ENCODE measurements at regions not wholly inside any gene's neighbourhood (a gene's known extent, or its start where the extent isn't known, plus 50 kb on each side); places are given as distances from the start of the nearest gene placed in this dataset.

DNA sequence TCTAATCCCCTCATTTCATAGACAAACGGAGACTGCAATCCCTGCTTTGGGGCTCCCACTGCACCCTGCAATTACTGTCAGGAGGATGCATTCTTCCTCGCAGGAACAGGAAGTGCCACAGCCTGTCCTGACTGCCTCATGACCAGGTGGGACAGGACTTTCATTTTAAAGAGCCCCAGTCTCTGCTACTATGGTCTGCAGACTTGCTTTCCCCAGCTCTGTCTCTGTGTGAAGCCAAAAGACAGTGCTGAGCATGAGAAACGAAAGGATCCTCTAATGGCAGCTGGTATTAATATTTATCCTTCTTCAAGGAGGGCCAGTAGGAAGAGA is 60.0 kb upstream of the PNMA1 start:
- Mint-ChIP-seq H3K27me3 (ENCODE audit: insufficient read depth, unreplicated experiment) (no peaks in the 10 kb centered on the region), H3K9me3 (ENCODE audit: unreplicated experiment) (no peaks in the 10 kb centered on the region), H3K36me3 (ENCODE audit: insufficient read depth, unreplicated experiment) (peaks cover 5% of the 10 kb centered on the region), H3K27ac (ENCODE audit: unreplicated experiment) (peak overlapping the region; percentile 5), H3K4me3 (ENCODE audit: unreplicated experiment) (no peak overlapping the region), H3K4me1 (ENCODE audit: low read depth, unreplicated experiment) (peaks cover 45% of the 10 kb centered on the region)
- no peak overlapping the region for H3K4me3 ChIP-seq (ENCODE audit: low read depth, low read length)
- no peaks in the 10 kb centered on the region for H3K27me3 ChIP-seq (replicated peaks; ENCODE audit: control insufficient read depth, insufficient read depth, low read length)
- peaks cover 24% of the 10 kb centered on the region for H3K4me1 ChIP-seq
- DNase-seq, result no peak
- POLR2A ChIA-PET, result interaction anchor here (1.2 kb wide), 1 partner anchor 14 kb away, joined by 3 read pairs; a partner anchor contains a TSS
- no peaks in the 10 kb centered on the region for H3K36me3 ChIP-seq (ENCODE audit: control insufficient read depth, insufficient read depth, low read length)
- no peak for TF ChIP-seq CTCF (IDR thresholded peaks at IDR 0.05; ENCODE audit: insufficient read depth in 1 of 2, low read depth in 1 of 2, low read length in 1 of 2, severe bottlenecking in 1 of 2, unreplicated experiment in 1 of 2)
- H3K9me3 ChIP-seq, result no peaks in the 10 kb centered on the region
- CTCF ChIA-PET, result no interaction called here
- no TSS peak for BruUV-seq (replicated peaks)
- intact Hi-C loops (cut with micrococcal nuclease; ENCODE audit: unreplicated experiment), result no loop called here

GRCh38 chr14:73773441-73774240 is 59.5 kb upstream of the PNMA1 start:
- Histone ChIP-seq H3K4me1 (peaks cover 30% of the 10 kb centered on the region), H3K4me3 (ENCODE audit: low read depth, low read length) (no peak overlapping the region), H3K27me3 (replicated peaks; ENCODE audit: control insufficient read depth, insufficient read depth, low read length) (no peaks in the 10 kb centered on the region), H3K36me3 (ENCODE audit: control insufficient read depth, insufficient read depth, low read length) (no peaks in the 10 kb centered on the region), H3K9me3 (no peaks in the 10 kb centered on the region)
- H3K9me3 Mint-ChIP-seq (ENCODE audit: unreplicated experiment), result no peaks in the 10 kb centered on the region
- intact Hi-C loops (cut with micrococcal nuclease; ENCODE audit: unreplicated experiment), result no loop called here
- no TSS peak for BruUV-seq (replicated peaks)
- TF ChIP-seq CTCF (IDR thresholded peaks at IDR 0.05; ENCODE audit: insufficient read depth in 1 of 2, low read depth in 1 of 2, low read length in 1 of 2, severe bottlenecking in 1 of 2, unreplicated experiment in 1 of 2), result no peak
- DNase-seq, result peak in 1 of 2 experiments; percentile 4
- ChIA-PET POLR2A (interaction anchor here (1.2 kb wide), 1 partner anchor 14 kb away, joined by 3 read pairs; a partner anchor contains a TSS), CTCF (interaction anchor here (0.7 kb wide), 1 partner anchor 11 kb away, joined by 4 read pairs; no protein-coding TSS in a partner anchor)
- H3K4me1 Mint-ChIP-seq (ENCODE audit: low read depth, unreplicated experiment), result peaks cover 50% of the 10 kb centered on the region
- peak overlapping the region; percentile 27 for H3K4me3 Mint-ChIP-seq (ENCODE audit: unreplicated experiment)
- peak overlapping the region; percentile 51 for H3K27ac Mint-ChIP-seq (ENCODE audit: unreplicated experiment)
- no peaks in the 10 kb centered on the region for H3K27me3 Mint-ChIP-seq (ENCODE audit: insufficient read depth, unreplicated experiment)
- peaks cover 5% of the 10 kb centered on the region for H3K36me3 Mint-ChIP-seq (ENCODE audit: insufficient read depth, unreplicated experiment)

DNA sequence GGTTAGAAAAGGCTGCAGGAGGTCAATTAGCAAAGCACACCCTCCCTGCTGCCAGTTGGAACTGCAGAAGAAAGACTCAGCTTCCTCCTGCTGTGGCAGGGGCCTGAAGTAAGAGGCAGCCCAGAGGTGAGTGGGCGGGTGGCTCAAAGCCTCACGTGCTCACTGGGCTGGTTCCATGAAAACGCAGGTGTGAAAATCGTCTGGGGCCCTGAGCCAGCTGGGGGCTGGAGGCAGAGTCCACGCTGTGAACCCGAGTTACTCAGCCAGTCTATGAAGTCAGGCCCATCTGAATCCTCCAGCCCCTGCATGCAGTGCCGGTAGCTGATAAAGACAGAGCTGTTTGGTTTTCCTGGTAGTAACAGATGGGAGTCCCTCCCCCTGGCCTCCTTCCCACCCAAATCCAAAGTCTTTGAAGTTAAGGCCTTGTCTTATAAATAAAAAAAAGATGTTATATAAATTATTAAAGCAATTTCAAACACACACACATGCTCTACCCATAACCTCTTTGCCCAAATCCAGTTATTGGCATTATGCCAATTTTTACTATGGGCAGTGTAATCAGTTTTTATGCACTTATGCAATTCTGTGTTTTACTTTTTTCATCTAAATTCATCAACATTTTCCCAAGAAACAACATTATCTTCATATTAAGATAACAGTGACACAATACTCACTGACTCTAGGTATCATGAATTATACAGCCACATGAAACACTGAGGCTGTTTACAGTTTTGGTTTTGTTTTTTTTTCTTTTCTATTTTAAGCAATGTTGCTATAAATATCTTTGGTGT is 57.9 kb upstream of the PNMA1 start:
- Mint-ChIP-seq H3K4me1 (ENCODE audit: low read depth, unreplicated experiment) (peaks cover 50% of the 10 kb centered on the region), H3K27me3 (ENCODE audit: insufficient read depth, unreplicated experiment) (no peaks in the 10 kb centered on the region), H3K36me3 (ENCODE audit: insufficient read depth, unreplicated experiment) (peaks cover 5% of the 10 kb centered on the region), H3K27ac (ENCODE audit: unreplicated experiment) (peak overlapping the region; percentile 51), H3K9me3 (ENCODE audit: unreplicated experiment) (no peaks in the 10 kb centered on the region), H3K4me3 (ENCODE audit: unreplicated experiment) (peak overlapping the region; percentile 44)
- H3K9me3 ChIP-seq, result no peaks in the 10 kb centered on the region
- no TSS peak for BruUV-seq (replicated peaks)
- TF ChIP-seq CTCF (IDR thresholded peaks at IDR 0.05; ENCODE audit: insufficient read depth in 1 of 2, low read depth in 1 of 2, low read length in 1 of 2, severe bottlenecking in 1 of 2, unreplicated experiment in 1 of 2), result no peak
- intact Hi-C loops (cut with micrococcal nuclease; ENCODE audit: unreplicated experiment), result loop anchor here (1.0 to 2.0 kb wide), 3 partner anchors 11 to 31 kb away; a partner anchor contains a TSS
- peaks cover 31% of the 10 kb centered on the region for H3K4me1 ChIP-seq
- no peak overlapping the region for H3K4me3 ChIP-seq (ENCODE audit: low read depth, low read length)
- no peaks in the 10 kb centered on the region for H3K27me3 ChIP-seq (replicated peaks; ENCODE audit: control insufficient read depth, insufficient read depth, low read length)
- POLR2A ChIA-PET, result interaction anchor here (0.9 to 2.6 kb wide), 6 partner anchors 13 to 178 kb away, joined by 3 to 21 read pairs (median 7); partner anchors contain the start of genes COQ6, FAM161B and PTGR2
- peak; percentile 91 to 94 for DNase-seq
- H3K36me3 ChIP-seq (ENCODE audit: control insufficient read depth, insufficient read depth, low read length), result no peaks in the 10 kb centered on the region
- CTCF ChIA-PET, result interaction anchor here (0.5 to 2.2 kb wide), 10 partner anchors 12 to 380 kb away, joined by 3 to 12 read pairs (median 6); partner anchors contain the start of gene PTGR2

Measured in Caco-2 (cell line).